ENCODE measurements at regions not wholly inside any gene's neighbourhood (a gene's known extent, or its start where the extent isn't known, plus 50 kb on each side); places are given as distances from the start of the nearest gene placed in this dataset.

DNA sequence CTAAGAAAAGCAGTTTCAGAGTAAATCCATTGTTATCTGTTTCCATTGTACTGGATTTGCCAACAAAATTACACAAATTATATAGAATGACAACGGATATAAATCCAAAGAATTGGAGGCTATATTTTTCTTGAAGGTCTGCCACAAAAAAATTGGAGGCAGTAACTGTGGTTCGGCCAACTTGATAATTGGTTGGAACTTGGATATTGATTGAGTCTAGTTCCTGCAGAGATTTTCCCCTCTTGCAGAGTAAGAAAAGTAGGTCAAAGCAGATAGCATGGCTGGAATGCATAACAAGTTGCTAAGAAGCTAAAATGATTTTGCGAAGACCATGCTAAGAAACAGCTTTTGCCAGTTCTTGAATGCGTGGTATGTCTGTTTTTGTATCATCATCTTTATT lies 269.6 kb upstream of the CFAP20DC start:
- H4K20me1 ChIP-seq (replicated peaks; ENCODE audit: insufficient read depth), result no peaks in the 10 kb centered on the region
- Mint-ChIP-seq H3K4me1 (no peaks in the 10 kb centered on the region), H3K36me3 (ENCODE audit: low read depth) (no peaks in the 10 kb centered on the region), H3K27me3 (ENCODE audit: insufficient read depth, low read depth, poor library complexity) (no peaks in the 10 kb centered on the region), H3K4me3 (no peak overlapping the region), H3K9me3 (no peaks in the 10 kb centered on the region), H3K27ac (no peak overlapping the region)
- H3K4me2 ChIP-seq, result no peak overlapping the region
- no peaks in the 10 kb centered on the region for H3K79me2 ChIP-seq (replicated peaks; ENCODE audit: insufficient read depth)
- DNase-seq (ENCODE audit: low spot score), result no peak
- ATAC-seq, result no peak
- no peaks in the 10 kb centered on the region for H3K9me2 ChIP-seq (ENCODE audit: insufficient read depth)
- no peaks in the 10 kb centered on the region for H3F3A ChIP-seq (replicated peaks; ENCODE audit: low read depth)
- H3K4me3 ChIP-seq, result no peak overlapping the region
- H3K27ac ChIP-seq (ENCODE audit: low read depth), result no peak overlapping the region
- H3K27me3 ChIP-seq (ENCODE audit: insufficient read depth), result no peaks in the 10 kb centered on the region
- no peak overlapping the region for H2AFZ ChIP-seq
- TF ChIP-seq STAT1 (IDR thresholded peaks at IDR 0.05; ENCODE audit: unreplicated experiment) (no peak), EZH2 (IDR thresholded peaks at IDR 0.05; ENCODE audit: low read depth, unreplicated experiment) (no peak), EZH2phosphoT487 (IDR thresholded peaks at IDR 0.05; ENCODE audit: unreplicated experiment) (no peak), CREB1 (CRISPR knock-in tag; IDR thresholded peaks at IDR 0.05; ENCODE audit: low read depth) (no peak), ZNF114 (CRISPR knock-in tag; IDR thresholded peaks at IDR 0.05) (no peak)
- TF ChIP-seq, protein P1, sequence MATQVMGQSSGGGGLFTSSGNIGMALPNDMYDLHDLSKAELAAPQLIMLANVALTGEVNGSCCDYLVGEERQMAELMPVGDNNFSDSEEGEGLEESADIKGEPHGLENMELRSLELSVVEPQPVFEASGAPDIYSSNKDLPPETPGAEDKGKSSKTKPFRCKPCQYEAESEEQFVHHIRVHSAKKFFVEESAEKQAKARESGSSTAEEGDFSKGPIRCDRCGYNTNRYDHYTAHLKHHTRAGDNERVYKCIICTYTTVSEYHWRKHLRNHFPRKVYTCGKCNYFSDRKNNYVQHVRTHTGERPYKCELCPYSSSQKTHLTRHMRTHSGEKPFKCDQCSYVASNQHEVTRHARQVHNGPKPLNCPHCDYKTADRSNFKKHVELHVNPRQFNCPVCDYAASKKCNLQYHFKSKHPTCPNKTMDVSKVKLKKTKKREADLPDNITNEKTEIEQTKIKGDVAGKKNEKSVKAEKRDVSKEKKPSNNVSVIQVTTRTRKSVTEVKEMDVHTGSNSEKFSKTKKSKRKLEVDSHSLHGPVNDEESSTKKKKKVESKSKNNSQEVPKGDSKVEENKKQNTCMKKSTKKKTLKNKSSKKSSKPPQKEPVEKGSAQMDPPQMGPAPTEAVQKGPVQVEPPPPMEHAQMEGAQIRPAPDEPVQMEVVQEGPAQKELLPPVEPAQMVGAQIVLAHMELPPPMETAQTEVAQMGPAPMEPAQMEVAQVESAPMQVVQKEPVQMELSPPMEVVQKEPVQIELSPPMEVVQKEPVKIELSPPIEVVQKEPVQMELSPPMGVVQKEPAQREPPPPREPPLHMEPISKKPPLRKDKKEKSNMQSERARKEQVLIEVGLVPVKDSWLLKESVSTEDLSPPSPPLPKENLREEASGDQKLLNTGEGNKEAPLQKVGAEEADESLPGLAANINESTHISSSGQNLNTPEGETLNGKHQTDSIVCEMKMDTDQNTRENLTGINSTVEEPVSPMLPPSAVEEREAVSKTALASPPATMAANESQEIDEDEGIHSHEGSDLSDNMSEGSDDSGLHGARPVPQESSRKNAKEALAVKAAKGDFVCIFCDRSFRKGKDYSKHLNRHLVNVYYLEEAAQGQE (IDR thresholded peaks at IDR 0.05; ENCODE audit: unreplicated experiment), result no peak
- TF ChIP-seq, protein P2, sequence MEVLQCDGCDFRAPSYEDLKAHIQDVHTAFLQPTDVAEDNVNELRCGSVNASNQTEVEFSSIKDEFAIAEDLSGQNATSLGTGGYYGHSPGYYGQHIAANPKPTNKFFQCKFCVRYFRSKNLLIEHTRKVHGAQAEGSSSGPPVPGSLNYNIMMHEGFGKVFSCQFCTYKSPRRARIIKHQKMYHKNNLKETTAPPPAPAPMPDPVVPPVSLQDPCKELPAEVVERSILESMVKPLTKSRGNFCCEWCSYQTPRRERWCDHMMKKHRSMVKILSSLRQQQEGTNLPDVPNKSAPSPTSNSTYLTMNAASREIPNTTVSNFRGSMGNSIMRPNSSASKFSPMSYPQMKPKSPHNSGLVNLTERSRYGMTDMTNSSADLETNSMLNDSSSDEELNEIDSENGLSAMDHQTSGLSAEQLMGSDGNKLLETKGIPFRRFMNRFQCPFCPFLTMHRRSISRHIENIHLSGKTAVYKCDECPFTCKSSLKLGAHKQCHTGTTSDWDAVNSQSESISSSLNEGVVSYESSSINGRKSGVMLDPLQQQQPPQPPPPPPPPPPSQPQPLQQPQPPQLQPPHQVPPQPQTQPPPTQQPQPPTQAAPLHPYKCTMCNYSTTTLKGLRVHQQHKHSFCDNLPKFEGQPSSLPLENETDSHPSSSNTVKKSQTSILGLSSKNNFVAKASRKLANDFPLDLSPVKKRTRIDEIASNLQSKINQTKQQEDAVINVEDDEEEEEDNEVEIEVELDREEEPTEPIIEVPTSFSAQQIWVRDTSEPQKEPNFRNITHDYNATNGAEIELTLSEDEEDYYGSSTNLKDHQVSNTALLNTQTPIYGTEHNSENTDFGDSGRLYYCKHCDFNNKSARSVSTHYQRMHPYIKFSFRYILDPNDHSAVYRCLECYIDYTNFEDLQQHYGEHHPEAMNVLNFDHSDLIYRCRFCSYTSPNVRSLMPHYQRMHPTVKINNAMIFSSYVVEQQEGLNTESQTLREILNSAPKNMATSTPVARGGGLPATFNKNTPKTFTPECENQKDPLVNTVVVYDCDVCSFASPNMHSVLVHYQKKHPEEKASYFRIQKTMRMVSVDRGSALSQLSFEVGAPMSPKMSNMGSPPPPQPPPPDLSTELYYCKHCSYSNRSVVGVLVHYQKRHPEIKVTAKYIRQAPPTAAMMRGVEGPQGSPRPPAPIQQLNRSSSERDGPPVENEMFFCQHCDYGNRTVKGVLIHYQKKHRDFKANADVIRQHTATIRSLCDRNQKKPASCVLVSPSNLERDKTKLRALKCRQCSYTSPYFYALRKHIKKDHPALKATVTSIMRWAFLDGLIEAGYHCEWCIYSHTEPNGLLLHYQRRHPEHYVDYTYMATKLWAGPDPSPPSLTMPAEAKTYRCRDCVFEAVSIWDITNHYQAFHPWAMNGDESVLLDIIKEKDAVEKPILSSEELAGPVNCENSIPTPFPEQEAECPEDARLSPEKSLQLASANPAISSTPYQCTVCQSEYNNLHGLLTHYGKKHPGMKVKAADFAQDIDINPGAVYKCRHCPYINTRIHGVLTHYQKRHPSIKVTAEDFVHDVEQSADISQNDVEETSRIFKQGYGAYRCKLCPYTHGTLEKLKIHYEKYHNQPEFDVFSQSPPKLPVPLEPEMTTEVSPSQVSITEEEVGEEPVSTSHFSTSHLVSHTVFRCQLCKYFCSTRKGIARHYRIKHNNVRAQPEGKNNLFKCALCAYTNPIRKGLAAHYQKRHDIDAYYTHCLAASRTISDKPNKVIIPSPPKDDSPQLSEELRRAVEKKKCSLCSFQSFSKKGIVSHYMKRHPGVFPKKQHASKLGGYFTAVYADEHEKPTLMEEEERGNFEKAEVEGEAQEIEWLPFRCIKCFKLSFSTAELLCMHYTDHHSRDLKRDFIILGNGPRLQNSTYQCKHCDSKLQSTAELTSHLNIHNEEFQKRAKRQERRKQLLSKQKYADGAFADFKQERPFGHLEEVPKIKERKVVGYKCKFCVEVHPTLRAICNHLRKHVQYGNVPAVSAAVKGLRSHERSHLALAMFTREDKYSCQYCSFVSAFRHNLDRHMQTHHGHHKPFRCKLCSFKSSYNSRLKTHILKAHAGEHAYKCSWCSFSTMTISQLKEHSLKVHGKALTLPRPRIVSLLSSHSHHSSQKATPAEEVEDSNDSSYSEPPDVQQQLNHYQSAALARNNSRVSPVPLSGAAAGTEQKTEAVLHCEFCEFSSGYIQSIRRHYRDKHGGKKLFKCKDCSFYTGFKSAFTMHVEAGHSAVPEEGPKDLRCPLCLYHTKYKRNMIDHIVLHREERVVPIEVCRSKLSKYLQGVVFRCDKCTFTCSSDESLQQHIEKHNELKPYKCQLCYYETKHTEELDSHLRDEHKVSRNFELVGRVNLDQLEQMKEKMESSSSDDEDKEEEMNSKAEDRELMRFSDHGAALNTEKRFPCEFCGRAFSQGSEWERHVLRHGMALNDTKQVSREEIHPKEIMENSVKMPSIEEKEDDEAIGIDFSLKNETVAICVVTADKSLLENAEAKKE (CRISPR knock-in tag; IDR thresholded peaks at IDR 0.05), result no peak
- no peaks in the 10 kb centered on the region for H3K36me3 ChIP-seq (ENCODE audit: insufficient read depth)
- H3K4me1 ChIP-seq (ENCODE audit: insufficient read depth), result no peaks in the 10 kb centered on the region
